ENCODE measurements at regions not wholly inside any gene's neighbourhood (a gene's known extent, or its start where the extent isn't known, plus 50 kb on each side); places are given as distances from the start of the nearest gene placed in this dataset.

DNA sequence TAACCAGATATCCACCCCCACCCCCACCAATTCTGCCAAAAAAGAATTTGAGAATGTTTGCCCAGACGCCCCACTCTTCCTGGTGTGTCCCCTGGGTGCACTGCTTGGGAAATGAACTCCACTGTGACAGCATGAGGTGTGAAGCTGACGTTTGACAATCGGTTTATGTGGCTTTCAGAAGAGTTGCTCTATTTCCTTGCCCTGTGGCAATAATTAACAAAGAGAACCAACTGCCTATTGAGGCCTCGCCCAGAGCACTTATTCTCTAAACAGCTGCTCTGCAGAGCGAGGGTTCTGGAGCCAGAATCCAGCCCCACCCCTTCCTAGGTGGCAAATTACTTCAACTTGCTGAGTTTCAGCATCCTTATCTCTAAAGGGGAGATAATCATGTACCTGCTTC lies 115.8 kb upstream of the SIX3 start:
- Histone ChIP-seq H3K4me3 (ENCODE audit: low read depth in 1 of 2, low read length in 2 of 2) (no peak overlapping the region), H3K36me3 (ENCODE audit: insufficient read depth, low read length) (no peaks in the 10 kb centered on the region), H3K79me2 (ENCODE audit: insufficient read depth, low read length) (no peaks in the 10 kb centered on the region), H3K27ac (ENCODE audit: low read length) (no peak overlapping the region), H3K4me1 (ENCODE audit: insufficient read depth, low read length) (no peaks in the 10 kb centered on the region), H3K9me3 (ENCODE audit: insufficient read depth, low read length, severe bottlenecking) (no peaks in the 10 kb centered on the region), H3K27me3 (ENCODE audit: insufficient read depth, low read length, poor library complexity) (peaks cover 3% of the 10 kb centered on the region), H3K4me2 (ENCODE audit: insufficient read depth, low read length) (no peak overlapping the region), H3K9ac (ENCODE audit: low read depth, low read length) (no peak overlapping the region), H2AFZ (ENCODE audit: low read depth, low read length) (no peak overlapping the region), H4K20me1 (ENCODE audit: insufficient read depth, low read length) (no peaks in the 10 kb centered on the region)
- TF ChIP-seq EZH2 (IDR thresholded peaks at IDR 0.05; ENCODE audit: borderline replicate concordance, low read depth, low read length, severe bottlenecking), result no peak
- TF ChIP-seq, protein P1, sequence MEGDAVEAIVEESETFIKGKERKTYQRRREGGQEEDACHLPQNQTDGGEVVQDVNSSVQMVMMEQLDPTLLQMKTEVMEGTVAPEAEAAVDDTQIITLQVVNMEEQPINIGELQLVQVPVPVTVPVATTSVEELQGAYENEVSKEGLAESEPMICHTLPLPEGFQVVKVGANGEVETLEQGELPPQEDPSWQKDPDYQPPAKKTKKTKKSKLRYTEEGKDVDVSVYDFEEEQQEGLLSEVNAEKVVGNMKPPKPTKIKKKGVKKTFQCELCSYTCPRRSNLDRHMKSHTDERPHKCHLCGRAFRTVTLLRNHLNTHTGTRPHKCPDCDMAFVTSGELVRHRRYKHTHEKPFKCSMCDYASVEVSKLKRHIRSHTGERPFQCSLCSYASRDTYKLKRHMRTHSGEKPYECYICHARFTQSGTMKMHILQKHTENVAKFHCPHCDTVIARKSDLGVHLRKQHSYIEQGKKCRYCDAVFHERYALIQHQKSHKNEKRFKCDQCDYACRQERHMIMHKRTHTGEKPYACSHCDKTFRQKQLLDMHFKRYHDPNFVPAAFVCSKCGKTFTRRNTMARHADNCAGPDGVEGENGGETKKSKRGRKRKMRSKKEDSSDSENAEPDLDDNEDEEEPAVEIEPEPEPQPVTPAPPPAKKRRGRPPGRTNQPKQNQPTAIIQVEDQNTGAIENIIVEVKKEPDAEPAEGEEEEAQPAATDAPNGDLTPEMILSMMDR (IDR thresholded peaks at IDR 0.05; ENCODE audit: borderline replicate concordance, extremely low read depth, low read length, poor library complexity, severe bottlenecking), result no peak
- ATAC-seq (ENCODE audit: insufficient read depth, low read depth) (no peak), DNase-seq (no peak)

DNA sequence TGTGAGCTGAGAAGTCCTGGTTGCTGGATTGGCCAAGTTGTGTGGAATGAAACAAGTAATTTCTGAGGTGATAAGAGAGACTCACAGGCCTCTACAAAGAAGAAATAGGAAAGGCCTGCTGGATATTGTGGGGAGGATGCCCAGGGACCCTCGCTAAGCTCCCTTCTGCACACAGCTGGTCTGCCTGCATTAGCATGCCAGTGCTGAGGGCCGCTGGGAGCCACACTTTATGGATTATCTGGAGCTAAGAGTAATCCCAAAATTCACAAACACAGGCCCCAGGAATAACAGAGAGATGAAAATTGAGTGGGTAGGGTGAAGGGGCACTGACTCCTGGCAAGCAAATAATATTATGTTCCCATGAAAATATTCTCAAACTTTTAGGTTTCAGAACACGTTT lies 114.9 kb upstream of the SIX3 start:
- DNase-seq (no peak), ATAC-seq (ENCODE audit: insufficient read depth, low read depth) (no peak)
- no peaks in the 10 kb centered on the region for H3K4me1 ChIP-seq (ENCODE audit: insufficient read depth, low read length)
- H3K27me3 ChIP-seq (ENCODE audit: insufficient read depth, low read length, poor library complexity), result peaks cover 3% of the 10 kb centered on the region
- no peaks in the 10 kb centered on the region for H4K20me1 ChIP-seq (ENCODE audit: insufficient read depth, low read length)
- no peak overlapping the region for H3K9ac ChIP-seq (ENCODE audit: low read depth, low read length)
- no peak overlapping the region for H3K4me3 ChIP-seq (ENCODE audit: low read depth in 1 of 2, low read length in 2 of 2)
- no peaks in the 10 kb centered on the region for H3K9me3 ChIP-seq (ENCODE audit: insufficient read depth, low read length, severe bottlenecking)
- TF ChIP-seq EZH2 (IDR thresholded peaks at IDR 0.05; ENCODE audit: borderline replicate concordance, low read depth, low read length, severe bottlenecking), result no peak
- TF ChIP-seq, protein P1 (IDR thresholded peaks at IDR 0.05; ENCODE audit: borderline replicate concordance, extremely low read depth, low read length, poor library complexity, severe bottlenecking), result no peak
- H3K4me2 ChIP-seq (ENCODE audit: insufficient read depth, low read length), result no peak overlapping the region
- no peaks in the 10 kb centered on the region for H3K36me3 ChIP-seq (ENCODE audit: insufficient read depth, low read length)
- H3K79me2 ChIP-seq (ENCODE audit: insufficient read depth, low read length), result no peaks in the 10 kb centered on the region
- no peak overlapping the region for H2AFZ ChIP-seq (ENCODE audit: low read depth, low read length)
- no peak overlapping the region for H3K27ac ChIP-seq (ENCODE audit: low read length)

DNA sequence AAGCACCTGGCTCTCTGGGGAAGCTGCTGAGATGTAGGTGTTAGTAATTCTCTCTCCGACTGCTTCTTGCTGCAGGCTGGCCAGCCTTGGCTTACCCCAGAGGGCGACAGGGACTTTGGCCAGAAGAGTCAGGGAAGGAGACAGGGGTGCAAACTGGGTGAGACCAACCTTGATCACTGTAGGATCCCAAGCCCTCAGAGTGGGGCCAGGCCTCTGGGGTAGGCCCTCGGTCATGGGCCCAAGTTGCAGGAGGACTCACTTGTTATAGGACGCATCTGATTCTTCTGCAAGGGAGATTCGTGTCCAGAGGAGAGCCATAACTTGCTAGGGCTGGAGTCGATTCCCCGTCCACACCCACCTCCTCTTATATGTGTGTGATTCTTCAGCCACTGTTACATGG lies 111.7 kb upstream of the SIX3 start:
- H3K79me2 ChIP-seq (ENCODE audit: insufficient read depth, low read length), result no peaks in the 10 kb centered on the region
- H3K4me1 ChIP-seq (ENCODE audit: insufficient read depth, low read length), result no peaks in the 10 kb centered on the region
- TF ChIP-seq EZH2 (IDR thresholded peaks at IDR 0.05; ENCODE audit: borderline replicate concordance, low read depth, low read length, severe bottlenecking), result no peak
- TF ChIP-seq, protein P1 (IDR thresholded peaks at IDR 0.05; ENCODE audit: borderline replicate concordance, extremely low read depth, low read length, poor library complexity, severe bottlenecking), result no peak
- H3K4me2 ChIP-seq (ENCODE audit: insufficient read depth, low read length), result no peak overlapping the region
- no peaks in the 10 kb centered on the region for H3K36me3 ChIP-seq (ENCODE audit: insufficient read depth, low read length)
- no peaks in the 10 kb centered on the region for H4K20me1 ChIP-seq (ENCODE audit: insufficient read depth, low read length)
- no peak overlapping the region for H3K4me3 ChIP-seq (ENCODE audit: low read depth in 1 of 2, low read length in 2 of 2)
- DNase-seq (no peak), ATAC-seq (ENCODE audit: insufficient read depth, low read depth) (no peak)
- H3K27ac ChIP-seq (ENCODE audit: low read length), result no peak overlapping the region
- H3K9ac ChIP-seq (ENCODE audit: low read depth, low read length), result no peak overlapping the region
- no peaks in the 10 kb centered on the region for H3K9me3 ChIP-seq (ENCODE audit: insufficient read depth, low read length, severe bottlenecking)
- H3K27me3 ChIP-seq (ENCODE audit: insufficient read depth, low read length, poor library complexity), result peaks cover 2% of the 10 kb centered on the region
- H2AFZ ChIP-seq (ENCODE audit: low read depth, low read length), result no peak overlapping the region
